ENCODE measurements at regions not wholly inside any gene's neighbourhood (a gene's known extent, or its start where the extent isn't known, plus 50 kb on each side); places are given as distances from the start of the nearest gene placed in this dataset.
"Not testable (repeated sequence)": the region's sequence is repeated elsewhere in the genome, so short reads cannot be mapped to it uniquely, and the experiment has no call there.

DNA sequence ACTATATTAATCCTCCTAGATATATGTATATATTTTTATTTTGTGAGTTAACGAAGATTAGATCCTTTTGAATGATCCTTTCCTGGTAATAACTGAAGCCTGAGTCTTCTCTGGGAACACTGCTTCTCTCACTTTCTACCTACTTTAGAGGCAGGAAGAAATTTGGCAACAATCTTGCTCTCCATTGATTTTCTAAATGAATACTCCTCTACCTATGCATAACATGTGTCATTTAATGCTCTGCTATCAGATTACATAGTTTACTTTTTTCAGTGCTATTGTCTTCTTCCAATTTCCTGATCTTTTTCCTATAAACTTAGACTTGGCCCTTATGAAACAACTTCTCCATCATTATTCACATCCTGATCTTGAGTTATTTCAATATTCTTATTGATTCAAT lies 60.4 kb upstream of the PDHA2 start:
- DNase-seq (ENCODE audit: low read depth), result no peak
- TF ChIP-seq, protein P1, sequence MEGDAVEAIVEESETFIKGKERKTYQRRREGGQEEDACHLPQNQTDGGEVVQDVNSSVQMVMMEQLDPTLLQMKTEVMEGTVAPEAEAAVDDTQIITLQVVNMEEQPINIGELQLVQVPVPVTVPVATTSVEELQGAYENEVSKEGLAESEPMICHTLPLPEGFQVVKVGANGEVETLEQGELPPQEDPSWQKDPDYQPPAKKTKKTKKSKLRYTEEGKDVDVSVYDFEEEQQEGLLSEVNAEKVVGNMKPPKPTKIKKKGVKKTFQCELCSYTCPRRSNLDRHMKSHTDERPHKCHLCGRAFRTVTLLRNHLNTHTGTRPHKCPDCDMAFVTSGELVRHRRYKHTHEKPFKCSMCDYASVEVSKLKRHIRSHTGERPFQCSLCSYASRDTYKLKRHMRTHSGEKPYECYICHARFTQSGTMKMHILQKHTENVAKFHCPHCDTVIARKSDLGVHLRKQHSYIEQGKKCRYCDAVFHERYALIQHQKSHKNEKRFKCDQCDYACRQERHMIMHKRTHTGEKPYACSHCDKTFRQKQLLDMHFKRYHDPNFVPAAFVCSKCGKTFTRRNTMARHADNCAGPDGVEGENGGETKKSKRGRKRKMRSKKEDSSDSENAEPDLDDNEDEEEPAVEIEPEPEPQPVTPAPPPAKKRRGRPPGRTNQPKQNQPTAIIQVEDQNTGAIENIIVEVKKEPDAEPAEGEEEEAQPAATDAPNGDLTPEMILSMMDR (IDR thresholded peaks at IDR 0.05; ENCODE audit: low read depth, low read length, missing control alignments), result no peak
- H3K4me3 ChIP-seq (ENCODE audit: low read depth, low read length), result no peak overlapping the region

DNA sequence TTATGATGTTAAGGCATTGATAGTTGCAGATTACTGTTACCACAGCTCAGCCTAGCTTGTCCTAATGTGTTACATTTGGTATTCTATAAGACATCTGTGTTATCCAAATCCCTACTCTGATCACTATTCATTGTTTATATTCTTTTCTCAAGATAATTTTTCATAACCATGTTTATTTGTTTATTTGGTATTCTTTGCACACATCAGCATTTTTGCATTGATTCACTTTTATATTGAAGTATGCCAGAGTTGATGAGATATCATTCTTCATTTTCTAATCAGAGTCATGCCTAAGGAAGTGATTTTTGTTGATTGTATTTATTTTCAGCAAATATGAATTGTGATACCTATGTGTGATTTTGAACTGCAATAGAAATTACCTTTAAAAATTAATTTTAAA lies 61.2 kb upstream of the PDHA2 start:
- H3K4me3 ChIP-seq (ENCODE audit: low read depth, low read length), result no peak overlapping the region
- TF ChIP-seq, protein P1 (IDR thresholded peaks at IDR 0.05; ENCODE audit: low read depth, low read length, missing control alignments), result no peak
- no peak for DNase-seq (ENCODE audit: low read depth)

GRCh38 chr4:95770605-95771004 lies 69.3 kb upstream of the PDHA2 start:
- H3K4me3 ChIP-seq (ENCODE audit: low read depth, low read length); DNase-seq (ENCODE audit: low read depth): not testable (repeated sequence)

GRCh38 chr4:95764961-95765360 lies 74.9 kb upstream of the PDHA2 start:
- DNase-seq (ENCODE audit: low read depth), result no peak
- H3K4me3 ChIP-seq (ENCODE audit: low read depth, low read length), result no peak overlapping the region
- TF ChIP-seq, protein P1 (IDR thresholded peaks at IDR 0.05; ENCODE audit: low read depth, low read length, missing control alignments), result no peak

- no peak for DNase-seq (ENCODE audit: low read depth)
- TF ChIP-seq, protein P1 (IDR thresholded peaks at IDR 0.05; ENCODE audit: low read depth, low read length, missing control alignments), result no peak
- H3K4me3 ChIP-seq (ENCODE audit: low read depth, low read length), result no peak overlapping the region
These were observed 78.0 kb upstream of the PDHA2 start for GRCh38 chr4:95761871-95762270.

- no peak overlapping the region for H3K4me3 ChIP-seq (ENCODE audit: low read depth, low read length)
- DNase-seq (ENCODE audit: low read depth), result no peak
- TF ChIP-seq, protein P1 (IDR thresholded peaks at IDR 0.05; ENCODE audit: low read depth, low read length, missing control alignments), result no peak
These were observed 78.5 kb upstream of the PDHA2 start for GRCh38 chr4:95761426-95761825.

DNA sequence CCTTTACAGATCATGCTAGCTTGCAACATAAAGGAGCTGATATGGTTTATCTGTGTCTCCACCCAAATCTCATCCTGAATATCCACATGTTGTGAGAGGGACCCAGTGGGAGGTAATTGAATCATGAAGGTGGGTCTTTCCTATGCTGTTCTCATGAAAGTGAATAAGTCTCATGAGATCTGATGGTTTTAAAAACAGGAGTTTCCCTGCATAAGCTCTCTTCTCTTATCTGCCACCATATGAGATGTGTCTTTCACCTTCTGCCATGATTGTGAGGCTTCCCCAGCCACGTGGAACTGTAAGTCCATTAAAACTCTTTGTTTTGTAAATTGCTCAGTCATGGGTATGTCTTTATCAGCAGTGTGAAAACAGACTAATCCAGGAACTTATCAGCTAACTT lies 79.2 kb upstream of the PDHA2 start:
- H3K4me3 ChIP-seq (ENCODE audit: low read depth, low read length); DNase-seq (ENCODE audit: low read depth): not testable (repeated sequence)

DNA sequence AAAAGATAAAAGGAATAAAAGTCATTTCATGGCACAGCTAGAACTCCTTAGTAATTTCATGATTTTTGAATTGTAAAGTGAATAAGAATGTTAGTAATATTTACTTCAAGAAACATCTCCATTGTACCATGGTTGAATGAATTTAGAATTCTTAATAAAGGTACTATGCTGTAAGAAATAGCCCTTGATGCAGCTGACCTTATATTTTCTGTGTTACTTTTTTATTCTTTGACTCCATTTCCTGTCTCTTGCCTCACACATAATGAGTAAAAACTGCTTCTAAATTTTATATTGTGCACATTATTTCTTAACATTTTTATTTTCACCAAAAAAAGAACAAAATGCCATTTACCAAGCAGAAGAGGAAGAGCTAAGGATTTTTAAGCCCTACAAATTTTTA lies 81.9 kb upstream of the PDHA2 start:
- no peak for DNase-seq (ENCODE audit: low read depth)
- no peak overlapping the region for H3K4me3 ChIP-seq (ENCODE audit: low read depth, low read length)
- TF ChIP-seq, protein P1 (IDR thresholded peaks at IDR 0.05; ENCODE audit: low read depth, low read length, missing control alignments), result no peak

All from GM12864 (cell line).